Stimulated activated CD4-positive, alpha-beta T cell treated with anti-CD3 and anti-CD28 coated beads, Interleukin-15, amount 100 ng/mL, for 1 hour (primary cell): ENCODE measurements at regions not wholly inside any gene's neighbourhood (a gene's known extent, or its start where the extent isn't known, plus 50 kb on each side); places are given as distances from the start of the nearest gene placed in this dataset.
"Not testable (repeated sequence)": the region's sequence is repeated elsewhere in the genome, so short reads cannot be mapped to it uniquely, and the experiment has no call there.

ENCODE experiments used
- DNase-seq, 2 donors: peaks; one replicate each; pipeline ENCODE4 v3.0.0-alpha.2; 2020; ENCODE audit warnings: low read depth in 1 of 2, low spot score in 1 of 2

DNA sequence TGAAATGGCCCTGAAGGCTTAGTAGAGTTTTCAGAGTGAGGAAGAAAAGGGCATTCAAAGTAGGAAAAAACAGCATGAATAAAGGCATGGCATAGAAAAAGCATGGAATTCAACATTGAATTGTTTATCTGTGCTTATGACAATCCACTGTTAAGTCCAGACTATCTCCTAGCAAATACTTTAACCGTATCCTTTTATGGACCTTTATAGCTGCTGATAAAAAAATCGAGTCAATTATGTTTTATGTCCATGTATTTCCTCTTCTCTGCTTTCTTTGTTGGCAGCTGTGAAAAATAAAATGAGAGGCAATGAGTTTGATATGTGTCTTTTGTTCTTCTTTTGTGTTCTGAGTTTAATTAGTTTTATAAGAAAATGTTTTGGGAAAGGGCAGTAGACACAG is 70.4 kb downstream of the TDRD15 start:
- DNase-seq: no peak

DNA sequence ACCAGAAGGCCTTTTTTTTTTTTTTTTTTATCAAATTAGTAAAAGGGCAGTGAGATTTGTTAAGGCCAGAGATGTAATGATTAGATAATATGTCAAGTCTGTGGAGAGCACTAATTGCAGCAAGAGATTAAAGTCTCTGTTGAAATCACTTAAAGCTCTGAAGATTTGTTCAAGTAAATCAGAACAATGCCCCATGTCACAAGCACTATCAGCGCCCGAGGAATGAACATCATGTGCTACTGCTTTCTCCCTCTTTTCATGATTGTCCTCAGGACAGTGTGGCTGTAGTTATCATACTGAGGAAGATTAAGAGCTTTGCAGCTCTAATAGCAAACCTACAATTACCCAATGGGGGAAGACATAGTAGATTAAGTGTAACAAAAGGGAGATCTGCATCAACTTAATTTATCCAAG is 71.1 kb downstream of the TDRD15 start:
- DNase-seq: no peak

DNA sequence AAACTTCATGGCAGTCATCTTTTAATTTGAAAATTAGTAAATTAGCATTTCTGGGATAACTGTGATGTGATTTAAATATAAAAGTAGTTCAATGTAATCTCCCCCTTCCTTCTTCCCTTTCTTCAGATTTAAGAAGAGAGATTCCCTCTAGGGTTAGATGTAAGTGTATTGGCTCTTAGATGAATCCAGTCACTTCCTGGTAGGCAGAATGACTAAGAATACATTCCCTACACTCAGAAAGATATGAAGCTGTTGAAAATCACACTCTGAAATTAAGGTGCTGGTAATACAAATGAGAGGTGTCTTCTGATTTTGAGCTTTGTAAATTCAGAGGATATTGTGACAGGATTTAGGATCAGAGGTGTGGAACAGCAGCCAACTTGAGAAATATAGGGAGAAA is 71.6 kb downstream of the TDRD15 start:
- no peak for DNase-seq

DNA sequence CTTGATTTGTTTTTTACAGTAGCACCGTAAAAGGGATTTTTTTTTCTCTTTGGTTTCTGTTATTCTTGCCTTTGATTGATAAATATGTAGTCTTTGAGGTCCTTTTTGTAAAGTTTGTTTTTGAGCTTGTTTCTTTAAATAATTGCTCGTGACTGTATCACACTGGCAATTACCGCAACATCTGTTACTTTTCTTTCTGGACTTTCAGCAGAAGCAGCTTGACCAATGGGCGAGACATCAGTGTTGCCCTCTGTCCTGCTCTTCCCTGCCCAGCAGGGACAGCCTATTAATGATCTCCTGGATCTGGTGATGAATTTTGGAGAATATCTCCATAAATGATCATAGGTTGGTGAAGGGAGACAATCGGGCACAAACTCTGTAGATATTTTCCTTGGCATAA is 74.9 kb downstream of the TDRD15 start:
- DNase-seq: no peak

DNA sequence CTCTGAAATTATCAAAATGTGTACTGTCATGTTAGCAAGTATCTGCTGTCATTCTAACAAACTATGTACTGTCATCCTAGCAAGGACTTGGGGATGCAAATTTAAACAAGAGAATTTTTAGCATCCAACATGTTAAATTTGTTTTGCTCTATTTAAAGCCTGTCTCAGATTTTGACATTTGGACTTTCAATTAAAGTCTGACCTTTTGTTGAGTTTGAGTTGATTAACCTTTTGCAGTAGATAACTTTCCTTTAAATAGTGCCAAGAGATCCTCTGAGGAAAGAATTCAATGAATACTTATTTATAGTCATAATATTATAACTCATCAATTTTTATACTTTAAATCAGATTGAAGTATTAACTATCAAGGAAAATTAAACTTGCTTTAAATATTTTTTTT is 80.2 kb downstream of the TDRD15 start:
- no peak for DNase-seq

DNA sequence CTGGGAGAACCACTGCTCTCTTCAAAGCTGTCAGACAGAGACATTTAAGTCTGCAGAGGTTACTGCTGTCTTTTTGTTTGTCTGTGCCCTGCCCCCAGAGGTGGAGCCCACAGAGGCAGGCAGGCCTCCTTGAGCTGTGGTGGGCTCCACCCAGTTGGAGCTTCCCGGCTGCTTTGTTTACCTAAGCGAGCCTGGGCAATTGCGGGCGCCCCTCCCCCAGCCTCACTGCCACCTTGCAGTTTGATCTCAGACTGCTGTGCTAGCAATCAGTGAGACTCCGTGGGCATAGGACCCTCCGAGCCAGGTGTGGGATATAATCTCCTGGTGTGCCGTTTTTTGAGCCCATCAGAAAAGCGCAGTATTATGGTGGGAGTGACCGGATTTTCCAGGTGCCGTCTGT is 90.3 kb downstream of the TDRD15 start:
- DNase-seq: not testable (repeated sequence)

DNA sequence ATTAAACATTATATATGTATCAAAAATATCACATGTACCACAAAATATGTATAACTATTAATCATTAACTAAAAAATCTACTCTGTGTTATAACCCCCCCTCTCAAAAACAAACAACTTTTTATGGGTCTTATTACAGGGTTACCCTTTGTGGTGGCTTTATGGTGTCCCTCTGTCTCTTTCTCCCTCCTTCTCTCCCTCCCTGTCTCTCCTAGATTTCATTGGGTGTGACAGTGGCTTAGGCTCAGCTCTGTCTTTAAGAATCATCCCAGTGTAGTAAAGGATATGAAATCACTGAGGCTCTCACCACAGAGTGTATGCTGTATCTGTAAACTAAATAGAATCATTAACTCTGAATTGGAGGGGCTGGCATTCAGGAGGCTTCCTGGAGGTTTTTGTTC is 93.7 kb downstream of the TDRD15 start:
- DNase-seq: no peak

DNA sequence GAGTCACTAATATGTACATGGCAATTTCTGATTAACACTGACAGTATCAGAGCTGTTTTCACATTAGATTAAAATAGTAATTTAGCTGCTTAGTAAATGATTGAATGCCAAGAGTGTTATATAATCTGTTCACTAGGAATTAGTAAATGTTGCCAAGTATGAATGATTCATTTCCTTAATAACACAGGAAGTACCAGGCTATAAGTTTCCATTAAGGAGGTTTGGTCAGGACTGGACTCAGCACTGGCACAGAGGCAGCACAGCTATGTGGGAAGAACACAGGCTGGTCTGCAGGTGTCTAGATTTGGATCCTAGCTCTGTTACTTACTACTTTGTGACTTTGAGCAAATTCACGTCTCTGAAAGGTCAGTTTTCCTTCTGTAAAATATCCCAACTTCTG is 97.2 kb downstream of the TDRD15 start:
- no peak for DNase-seq

DNA sequence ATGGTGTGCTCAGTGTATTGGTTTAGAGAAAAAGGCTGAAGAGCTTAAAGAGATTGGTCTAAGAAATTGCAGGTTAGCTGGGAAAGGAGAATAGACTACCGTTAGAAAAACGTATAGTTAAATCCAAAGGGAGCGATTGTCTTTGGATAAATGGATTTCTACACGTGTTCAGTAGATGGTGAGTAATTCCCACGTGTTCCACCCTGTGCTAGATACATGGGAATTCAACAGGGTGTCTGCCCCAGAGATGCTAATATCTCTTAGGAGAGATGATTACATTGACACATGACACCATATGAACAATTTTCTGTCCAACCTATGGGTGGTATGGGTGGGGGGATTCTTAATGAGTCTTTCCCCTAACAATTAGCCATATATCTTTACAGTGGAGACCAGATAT is 99.8 kb downstream of the TDRD15 start:
- no peak for DNase-seq

DNA sequence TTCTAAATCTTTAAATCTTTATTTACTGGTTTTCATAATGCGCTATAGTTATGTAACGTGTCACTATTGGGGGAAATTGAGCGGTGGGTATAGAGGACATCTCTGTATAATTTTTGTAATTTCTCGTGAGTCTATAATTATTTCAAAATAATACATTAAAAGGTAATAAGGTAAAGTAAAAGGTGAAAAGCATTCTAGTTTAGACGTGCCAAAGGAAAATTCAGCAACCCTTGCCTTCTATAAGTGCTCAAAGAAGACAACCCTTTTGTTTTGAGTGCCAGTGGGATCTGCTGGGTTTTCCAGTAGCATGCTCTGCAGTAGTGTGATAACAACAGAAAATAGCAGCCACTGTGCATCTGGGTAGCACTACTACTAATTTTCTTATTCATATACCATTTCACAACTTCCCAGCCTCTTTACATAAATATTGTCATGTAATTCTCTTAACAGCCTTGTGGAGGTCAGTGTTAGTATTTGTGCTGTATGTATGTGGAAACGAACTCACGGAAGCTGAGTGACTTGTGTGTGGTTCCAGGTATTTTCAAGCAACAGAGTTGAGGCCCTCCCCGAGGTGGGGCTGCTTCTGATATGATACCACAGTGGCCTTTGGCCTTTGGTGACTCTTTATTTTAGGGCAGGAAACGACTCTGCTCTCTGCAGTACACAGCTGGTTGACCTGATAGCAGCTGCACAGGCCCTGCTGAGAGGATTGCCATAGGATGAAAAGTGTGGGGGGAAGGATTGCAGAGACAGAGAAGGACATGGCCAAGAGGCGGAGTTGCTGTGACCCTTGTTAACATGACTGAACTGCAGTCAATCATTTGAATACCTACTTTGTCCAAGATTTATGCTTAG is 104.5 kb downstream of the TDRD15 start:
- DNase-seq: no peak

DNA sequence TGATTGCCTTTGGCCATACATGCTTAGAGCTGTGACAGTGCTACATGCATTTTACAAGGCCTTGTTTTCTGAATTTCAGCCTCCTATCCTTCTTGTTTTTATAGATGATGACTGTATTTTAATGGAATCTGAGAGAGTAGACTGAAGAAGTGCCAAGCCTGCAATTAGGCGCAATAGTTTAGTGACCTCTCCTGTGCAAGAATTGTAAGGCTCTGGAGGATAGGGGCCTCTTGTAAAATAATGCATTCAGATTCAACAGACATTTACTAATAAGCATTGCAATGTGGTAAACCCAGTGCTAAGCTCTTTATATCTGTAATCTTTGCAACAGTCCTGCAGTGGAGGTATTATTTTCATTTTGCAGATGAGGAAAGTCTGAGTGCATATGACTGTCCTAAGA is 105.5 kb downstream of the TDRD15 start:
- no peak for DNase-seq

DNA sequence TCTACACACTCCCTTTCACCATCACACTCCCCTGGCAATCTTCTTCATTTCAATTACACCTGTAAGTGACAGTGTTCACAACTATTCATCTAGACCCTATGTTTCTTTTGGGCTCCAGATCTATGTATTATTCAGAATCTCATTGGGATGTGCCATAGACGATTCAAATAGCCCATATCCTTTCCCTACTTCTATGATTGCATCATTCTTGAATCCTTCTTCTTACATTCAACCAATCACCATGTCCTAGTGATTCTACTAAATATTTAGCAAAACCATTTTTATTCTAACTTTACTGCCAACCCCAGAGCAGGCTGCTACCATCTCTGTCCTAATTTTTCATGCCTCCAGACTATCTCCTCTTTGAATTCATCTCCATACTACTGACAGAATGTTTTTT is 106.4 kb downstream of the TDRD15 start:
- no peak for DNase-seq

DNA sequence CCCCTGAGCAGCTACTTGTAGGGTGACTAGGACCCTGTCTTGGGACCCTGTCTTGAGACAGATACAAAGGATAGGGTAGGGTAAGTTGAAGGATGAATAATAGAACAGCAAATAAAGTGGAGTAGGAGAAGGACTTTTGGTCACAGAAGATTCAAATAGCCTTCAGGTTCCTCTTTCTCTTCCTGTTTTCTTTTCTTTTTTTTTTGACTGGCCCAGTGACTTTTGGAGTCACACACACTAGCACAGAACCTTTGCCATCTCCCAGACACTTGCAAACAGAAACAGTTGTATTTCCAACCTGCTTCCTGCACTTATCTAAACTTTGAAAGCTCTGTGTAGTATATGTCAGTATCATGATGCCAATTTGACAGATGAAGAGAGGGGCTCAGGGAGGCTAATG is 108.2 kb downstream of the TDRD15 start:
- DNase-seq: no peak

DNA sequence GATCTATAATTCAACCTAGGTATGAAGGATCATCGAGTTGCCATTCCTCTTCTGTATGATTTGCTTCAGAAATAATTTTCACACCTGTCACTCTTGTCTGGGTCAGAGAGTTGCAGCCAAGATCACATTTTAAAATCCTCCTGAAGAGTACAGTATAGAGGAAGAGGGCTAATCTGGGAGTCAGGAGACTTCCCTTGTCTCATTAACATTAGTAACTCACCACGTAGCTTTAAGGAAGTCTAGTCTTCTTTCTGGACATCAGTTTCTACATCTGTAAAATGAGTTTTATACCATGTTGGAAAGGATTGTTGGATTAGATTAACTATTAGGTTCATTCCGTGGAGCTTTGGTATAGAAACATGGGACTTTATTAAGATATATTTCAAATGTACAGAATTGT is 109.4 kb downstream of the TDRD15 start:
- DNase-seq: no peak

DNA sequence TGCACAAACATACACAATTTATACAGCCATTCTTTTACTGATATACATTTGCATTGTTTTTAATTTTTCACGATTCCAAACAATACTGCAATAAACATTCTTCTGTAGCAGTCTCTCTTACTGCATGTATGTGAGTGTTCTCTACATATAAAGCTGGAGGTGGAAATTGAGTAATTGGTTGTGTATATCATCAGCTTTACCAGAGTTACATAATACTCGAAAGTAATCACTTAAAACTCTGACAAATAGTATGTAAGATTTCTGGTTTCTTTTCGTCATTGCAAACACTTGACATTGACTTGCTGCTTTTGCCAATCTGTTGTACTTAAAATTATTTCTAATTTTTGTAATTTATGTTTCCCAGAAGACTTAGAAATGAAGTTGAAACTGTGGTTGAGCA is 110.2 kb downstream of the TDRD15 start:
- no peak for DNase-seq

DNA sequence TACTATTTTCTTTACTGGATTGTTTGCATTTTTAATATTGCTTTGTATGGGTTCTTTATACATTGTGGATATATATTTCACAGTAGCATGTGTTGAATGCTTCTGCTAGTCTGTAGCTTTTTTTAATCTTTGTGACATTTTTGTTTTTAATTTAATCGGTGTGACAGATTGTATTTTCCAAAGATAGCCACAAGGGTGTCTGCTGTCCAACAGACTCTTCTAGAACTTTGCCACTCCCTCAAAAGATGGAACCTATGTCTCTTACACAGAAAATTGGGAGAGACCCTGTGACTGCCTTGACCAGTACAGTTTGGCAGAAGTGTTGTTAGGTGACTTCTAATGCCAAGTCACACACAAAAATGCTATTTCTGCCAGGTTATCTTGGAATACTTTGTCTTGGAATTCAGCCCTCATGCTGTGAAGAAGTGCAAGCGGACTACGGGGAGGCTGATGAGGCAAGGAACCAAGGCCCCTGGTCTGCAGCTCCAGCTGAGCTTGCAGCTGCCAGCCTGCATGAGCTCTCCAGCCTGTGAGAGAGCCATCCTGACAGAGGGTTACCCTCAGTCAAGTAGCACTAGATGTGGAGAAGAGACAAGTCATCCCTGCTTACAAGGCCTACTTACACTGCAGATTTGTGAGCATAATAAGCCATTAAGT is 110.8 kb downstream of the TDRD15 start:
- no peak for DNase-seq

DNA sequence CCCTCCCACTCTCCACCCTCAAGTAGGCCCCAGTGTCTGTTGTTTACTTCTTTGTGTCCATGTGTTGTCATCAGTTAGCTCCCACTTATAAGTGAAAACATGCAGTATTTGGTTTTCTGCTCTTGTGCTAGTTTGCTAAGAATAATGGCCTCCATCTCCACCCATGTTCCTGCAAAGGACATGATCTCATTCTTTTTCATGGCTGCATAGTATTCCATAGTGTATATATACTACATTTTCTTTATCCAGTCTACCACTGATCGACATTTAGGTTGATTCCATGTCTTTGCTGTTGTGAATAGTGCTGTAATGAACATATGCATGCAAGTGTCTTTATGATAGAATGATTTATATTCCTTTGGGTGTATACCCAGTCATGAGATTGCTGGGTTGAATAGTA is 116.0 kb downstream of the TDRD15 start:
- not testable (repeated sequence) for DNase-seq

DNA sequence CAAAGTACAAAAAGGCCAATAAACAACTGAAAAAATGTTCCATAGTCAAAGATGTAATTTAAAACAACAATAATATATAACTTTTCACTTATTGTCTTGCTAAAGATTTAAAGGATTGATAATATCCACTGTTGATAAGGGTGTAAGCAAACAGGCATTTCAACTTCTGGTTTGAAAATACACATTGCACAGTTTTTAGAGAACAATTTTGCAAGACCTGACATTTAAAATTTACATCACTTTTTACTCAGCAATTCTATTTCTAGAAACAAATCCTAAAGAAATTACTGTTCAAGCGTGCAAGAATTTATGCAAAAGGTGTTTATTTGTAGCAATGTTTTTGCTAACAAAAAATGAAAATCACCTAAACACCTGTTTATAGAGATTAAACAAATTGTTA is 120.4 kb downstream of the TDRD15 start:
- no peak for DNase-seq

DNA sequence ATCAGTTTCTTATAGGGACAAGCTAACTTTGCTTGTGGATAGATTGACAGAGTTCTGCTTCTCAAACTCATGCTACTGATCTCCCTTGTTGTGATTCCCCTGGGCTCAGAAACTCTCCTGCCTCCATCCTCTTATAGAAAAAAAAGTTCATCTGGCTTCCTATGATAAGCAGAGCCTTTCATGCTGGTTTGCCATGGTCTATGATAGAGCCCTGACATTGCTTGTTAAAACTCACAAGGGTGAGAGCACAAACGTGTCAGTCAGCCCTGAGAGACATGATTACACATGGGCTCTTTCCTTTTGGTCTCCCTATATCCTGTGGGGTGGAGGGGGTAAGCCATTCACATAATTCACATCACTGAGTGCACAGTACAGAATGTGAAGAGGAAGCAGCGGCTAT is 121.8 kb downstream of the TDRD15 start:
- no peak for DNase-seq

DNA sequence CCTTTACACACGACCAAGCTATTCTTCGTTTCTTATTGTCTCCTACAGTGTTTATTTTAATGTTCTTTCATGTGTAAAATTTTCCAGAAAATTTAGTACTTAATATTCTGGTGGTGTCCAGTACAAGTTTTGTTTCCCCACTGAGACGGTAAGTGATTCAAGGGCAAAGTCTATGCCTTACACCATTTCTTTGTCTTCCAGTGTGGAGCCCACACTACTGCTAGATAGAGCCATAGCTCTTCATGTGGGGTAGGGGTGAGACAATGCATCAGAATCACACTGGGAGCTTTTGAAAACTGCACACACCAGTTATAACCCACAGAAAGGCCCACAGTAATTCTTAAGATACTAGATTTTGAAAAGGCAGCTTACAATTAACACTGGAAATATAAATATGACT is 125.6 kb downstream of the TDRD15 start:
- no peak for DNase-seq

DNA sequence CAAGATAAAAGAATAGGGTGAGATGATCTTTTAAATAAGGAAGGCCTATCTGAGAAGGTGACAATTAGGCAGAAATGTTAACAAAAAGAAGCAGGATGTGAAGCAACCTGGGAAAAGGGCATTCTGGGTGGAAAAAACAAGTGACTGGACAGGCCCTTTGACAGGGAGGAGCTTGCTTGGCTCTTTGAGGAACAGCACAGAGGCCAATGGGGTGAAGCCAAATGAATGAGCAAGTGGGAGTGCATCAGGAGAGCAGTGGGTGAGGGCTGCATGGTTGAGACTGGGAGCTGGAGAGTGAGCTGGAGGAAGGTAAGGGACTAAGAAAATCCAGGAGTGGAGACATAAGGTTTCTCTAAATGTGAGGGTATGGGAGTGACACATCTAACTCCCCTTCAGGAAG is 126.9 kb downstream of the TDRD15 start:
- no peak for DNase-seq

DNA sequence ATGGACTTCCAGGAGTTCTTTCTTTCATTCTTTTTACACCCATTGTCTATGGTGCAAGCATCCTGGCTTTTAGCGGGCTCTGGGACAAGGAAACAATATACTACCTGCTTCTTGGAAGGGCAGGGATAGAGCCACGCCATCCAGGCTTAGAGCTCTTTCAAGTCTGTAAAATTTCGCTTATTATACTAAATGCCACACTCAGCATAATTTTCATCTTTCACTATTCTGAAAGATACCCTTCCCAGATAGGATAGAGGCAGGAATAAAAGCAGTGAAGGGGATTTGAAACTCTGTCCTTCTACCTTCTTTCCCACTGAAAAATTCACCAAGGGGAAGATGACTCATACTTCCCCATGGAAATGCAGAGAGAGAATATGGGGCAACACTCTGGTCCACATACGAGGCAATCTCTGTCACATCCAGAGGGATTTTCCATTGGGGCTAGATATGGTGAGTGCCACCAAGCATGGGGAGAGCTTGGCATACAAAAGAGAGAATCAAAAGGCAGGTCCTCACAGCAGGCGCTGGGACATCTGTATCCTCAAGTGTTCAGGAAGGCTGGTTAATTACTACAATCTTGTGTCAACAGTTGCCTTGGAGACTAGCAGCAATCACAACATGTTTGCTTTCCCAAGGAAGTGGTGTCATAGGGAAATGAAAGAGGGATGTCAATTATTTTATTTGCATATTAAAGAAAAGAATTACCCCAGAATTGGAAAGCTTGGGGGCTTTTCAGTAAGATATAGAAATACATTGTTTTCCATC is 127.6 kb downstream of the TDRD15 start:
- DNase-seq: no peak
